Endothelial cell of umbilical vein (primary cell): ENCODE measurements at regions not wholly inside any gene's neighbourhood (a gene's known extent, or its start where the extent isn't known, plus 50 kb on each side); places are given as distances from the start of the nearest gene placed in this dataset.

Source experiments
- BruUV-seq: library from RNA; stranded (reverse); fragments of 400-500 nt; replicated peaks from 2 replicates; lab custom pipeline; 2021; lab: Mats Ljungman, UMichigan
- CTCF ChIA-PET: fragments of 300-600, 350-600 bp; sonication (Branson Sonifier 250); formaldehyde crosslinking; loops from one replicate; lab custom pipeline; 2021; ENCODE audit warnings: antibody characterized with exemption, inconsistent platforms; lab: Charles Lee
- POLR2A ChIA-PET: fragments of 300-600, 350-600 bp; sonication (Branson Sonifier 250); formaldehyde crosslinking; loops from one replicate; lab custom pipeline; 2021; ENCODE audit warnings: antibody characterized with exemption, inconsistent platforms; lab: Charles Lee
- DNase-seq: peaks from one replicate; pipeline ENCODE4 v3.0.0-alpha.2; 2011; ENCODE audit warnings: low read depth, low spot score
- FAIRE-seq: peaks from 2 replicates; lab custom pipeline; 2011; peaks lifted over from hg19 to GRCh38; lab: Jason Lieb, UNC
- H2AFZ ChIP-seq: 2 replicates; pipeline ENCODE4 v1.6.0; 2012; ENCODE audit warnings: low read depth, low read length, control low read depth, inconsistent platforms
- H3K27ac ChIP-seq: 2 replicates; pipeline ENCODE4 v1.5.1; 2011; ENCODE audit warnings: low read depth, mild to moderate bottlenecking, control low read depth, low read length, moderate library complexity; ENCODE audit not compliant: insufficient read depth
- H3K27me3 ChIP-seq, 2 experiments: 2 replicates each; pipeline versions ENCODE4 v1.6.0 to v1.6.1; 2011; ENCODE audit warnings: low read length in 2 of 2, mixed read lengths in 1 of 2; ENCODE audit not compliant: control insufficient read depth in 2 of 2, insufficient read depth in 2 of 2
- H3K36me3 ChIP-seq, 2 experiments: 2 replicates in 1 of 2; 3 replicates in 1 of 2; pipeline ENCODE4 v1.5.1; 2011; ENCODE audit warnings: low read length in 2 of 2, mild to moderate bottlenecking in 1 of 2, moderate library complexity in 1 of 2; ENCODE audit not compliant: control insufficient read depth in 2 of 2, insufficient read depth in 2 of 2; ENCODE audit errors: extremely low read depth in 1 of 2
- H3K4me1 ChIP-seq: 3 replicates; pipeline ENCODE4 v1.5.1; 2011; ENCODE audit warnings: mild to moderate bottlenecking, low read length; ENCODE audit not compliant: control insufficient read depth, insufficient read depth; ENCODE audit errors: extremely low read depth
- H3K4me2 ChIP-seq: 2 replicates; pipeline ENCODE4 v1.6.1; 2011; ENCODE audit warnings: low read length, control low read depth, mixed read lengths; ENCODE audit not compliant: insufficient read depth
- H3K4me3 ChIP-seq, 3 experiments: fragments of 200-600 bp in 1 of 3; sonication (generic), shearing (Covaris generic) in 1 of 3; replicated peaks in 1 of 3; 2 replicates each; pipeline ENCODE4 v1.5.1; 2011 to 2016; ENCODE audit warnings: control low read depth in 3 of 3, low read length in 3 of 3, mild to moderate bottlenecking in 2 of 3, inconsistent platforms in 1 of 3, low read depth in 1 of 3, moderate library complexity in 1 of 3; ENCODE audit not compliant: insufficient read depth in 1 of 3
- H3K79me2 ChIP-seq: 2 replicates; pipeline ENCODE4 v1.6.0; 2012; ENCODE audit warnings: low read length, inconsistent platforms; ENCODE audit not compliant: control insufficient read depth, insufficient read depth
- H3K9ac ChIP-seq: replicated peaks from 2 replicates; pipeline ENCODE3; 2011; ENCODE audit warnings: low read length, control low read depth; ENCODE audit not compliant: insufficient read depth; ENCODE audit errors: extremely low read depth
- H3K9me1 ChIP-seq: replicated peaks from 3 replicates; pipeline ENCODE4 v1.6.0; 2011; ENCODE audit warnings: mild to moderate bottlenecking, low read length; ENCODE audit not compliant: control insufficient read depth, insufficient read depth; ENCODE audit errors: extremely low read depth
- H3K9me3 ChIP-seq: replicated peaks from 2 replicates; pipeline ENCODE4 v1.5.1; 2012; ENCODE audit warnings: low read length, inconsistent platforms; ENCODE audit not compliant: control insufficient read depth, insufficient read depth
- H4K20me1 ChIP-seq: replicated peaks from 2 replicates; pipeline ENCODE3; 2011; ENCODE audit warnings: mild to moderate bottlenecking, low read length; ENCODE audit not compliant: control insufficient read depth, insufficient read depth; ENCODE audit errors: extremely low read depth
- CTCF ChIP-seq, 2 donors: IDR thresholded peaks; 1 replicate in 1 of 2; 2 replicates in 1 of 2; pipeline ENCODE4 v1.5.1; 2011; ENCODE audit warnings: low read length in 2 of 2, mild to moderate bottlenecking in 2 of 2, moderate library complexity in 2 of 2, control low read depth in 1 of 2, inconsistent platforms in 1 of 2, low read depth in 1 of 2; ENCODE audit not compliant: insufficient read depth in 1 of 2; ENCODE audit errors: extremely low read depth in 1 of 2
- EZH2 ChIP-seq: IDR thresholded peaks from 2 replicates; pipeline ENCODE4 v1.6.1; 2012; ENCODE audit warnings: borderline replicate concordance, low read depth, mild to moderate bottlenecking, moderate library complexity, low read length, inconsistent platforms; ENCODE audit not compliant: severe bottlenecking
- FOS ChIP-seq: IDR thresholded peaks from 2 replicates; pipeline ENCODE4 v1.6.1; 2011; ENCODE audit warnings: mild to moderate bottlenecking, low read length, moderate library complexity, borderline replicate concordance; ENCODE audit not compliant: insufficient read depth
- GATA2 ChIP-seq: IDR thresholded peaks from 2 replicates; pipeline ENCODE4 v1.7.0; 2011; ENCODE audit warnings: low read depth, mild to moderate bottlenecking, moderate library complexity, mixed read lengths, low read length; ENCODE audit not compliant: insufficient read length, insufficient read depth
- JUN ChIP-seq: IDR thresholded peaks from 2 replicates; pipeline ENCODE4 v1.6.1; 2011; ENCODE audit warnings: borderline replicate concordance, low read depth; ENCODE audit not compliant: insufficient read length, insufficient read depth
- MYC ChIP-seq: IDR thresholded peaks from one replicate; pipeline ENCODE4 v1.6.1; 2011; ENCODE audit warnings: mild to moderate bottlenecking, low read depth, low read length
- POLR2A ChIP-seq: IDR thresholded peaks from 2 replicates; pipeline ENCODE4 v1.6.1; 2012; ENCODE audit warnings: low read depth, mild to moderate bottlenecking, control low read depth, low read length
- POLR2AphosphoS5 ChIP-seq: IDR thresholded peaks from 2 replicates; pipeline ENCODE4 v1.6.1; 2012; ENCODE audit warnings: low read depth, mild to moderate bottlenecking, control low read depth, low read length, moderate library complexity; ENCODE audit not compliant: insufficient read depth
- dilution Hi-C: fragments of 300-500 bp; cut with MboI; formaldehyde crosslinking; loops from one replicate; pipeline ENCODE4 v1.15.0; 2019; ENCODE audit warnings: low sequenced_read_pairs; ENCODE audit not compliant: extremely low pct_ligation_motif_present
- intact Hi-C: fragments of 100-400 bp; cut with micrococcal nuclease; formaldehyde crosslinking; loops from one replicate; pipeline ENCODE4 v1.10.0; 2022
- TF ChIP-seq, protein P1 (sequence below): IDR thresholded peaks from 2 replicates; pipeline ENCODE4 v1.6.1; 2011; ENCODE audit not compliant: insufficient read depth, insufficient read length

DNA sequence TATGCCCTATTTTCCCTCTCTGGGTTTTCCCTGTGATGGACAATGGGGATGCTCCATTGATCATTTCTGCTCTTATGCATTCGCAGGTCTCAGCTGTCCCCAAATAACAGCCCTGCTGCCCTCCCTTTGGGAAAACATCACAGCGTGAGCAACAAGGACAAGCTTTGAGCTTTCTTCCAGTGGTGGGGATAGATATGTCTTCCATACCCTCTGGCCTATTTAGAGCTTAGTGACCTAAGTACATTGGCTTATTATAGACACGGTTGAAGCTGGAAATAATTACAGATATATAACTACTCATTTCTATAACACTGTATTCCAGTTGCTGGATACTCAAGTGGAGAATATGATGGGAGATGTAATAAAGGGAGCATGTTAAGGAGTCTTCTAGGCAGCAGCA, 304.3 kb upstream of the MGAT5 start:
- Histone ChIP-seq H3K9ac (no peak overlapping the region), H3K79me2 (no peaks in the 10 kb centered on the region), H3K4me1 (no peaks in the 10 kb centered on the region), H3K4me2 (no peak overlapping the region), H3K27me3 (peaks cover 0 to 1% of the 10 kb centered on the region in 2 experiments), H3K9me3 (no peaks in the 10 kb centered on the region), H4K20me1 (no peaks in the 10 kb centered on the region), H3K36me3 (no peaks in the 10 kb centered on the region), H3K27ac (no peak overlapping the region), H3K4me3 (no peak overlapping the region), H3K9me1 (no peaks in the 10 kb centered on the region), H2AFZ (no peak overlapping the region)
- dilution Hi-C loops (no loop called here), intact Hi-C loops (no loop called here)
- no TSS peak for BruUV-seq
- FAIRE-seq (no peak), DNase-seq (no peak)
- ChIA-PET CTCF (no interaction called here), POLR2A (no interaction called here)
- TF ChIP-seq JUN (no peak), POLR2AphosphoS5 (no peak), FOS (no peak), MYC (no peak), POLR2A (no peak), EZH2 (no peak)
- TF ChIP-seq, protein P1, sequence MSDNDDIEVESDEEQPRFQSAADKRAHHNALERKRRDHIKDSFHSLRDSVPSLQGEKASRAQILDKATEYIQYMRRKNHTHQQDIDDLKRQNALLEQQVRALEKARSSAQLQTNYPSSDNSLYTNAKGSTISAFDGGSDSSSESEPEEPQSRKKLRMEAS = no peak

GRCh38 chr2:133951209-133951608, 302.7 kb upstream of the MGAT5 start:
- no peak overlapping the region for H3K4me2 ChIP-seq
- FAIRE-seq (no peak), DNase-seq (no peak)
- H3K9me1 ChIP-seq = no peaks in the 10 kb centered on the region
- POLR2A ChIA-PET = no interaction called here
- no peaks in the 10 kb centered on the region for H3K9me3 ChIP-seq
- no peak overlapping the region for H3K4me3 ChIP-seq
- TF ChIP-seq CTCF (IDR thresholded peaks at IDR 0.05; ENCODE audit: extremely low read depth in 1 of 2, insufficient read depth in 1 of 2, low read depth in 1 of 2, low read length in 2 of 2) (no peak), FOS (no peak), POLR2A (no peak), JUN (no peak), EZH2 (no peak), GATA2 (no peak), POLR2AphosphoS5 (no peak), MYC (no peak)
- TF ChIP-seq, protein P1 = no peak
- no TSS peak for BruUV-seq
- dilution Hi-C loops (no loop called here), intact Hi-C loops (no loop called here)
- H3K27ac ChIP-seq = no peak overlapping the region
- no peak overlapping the region for H2AFZ ChIP-seq
- no peaks in the 10 kb centered on the region for H4K20me1 ChIP-seq
- CTCF ChIA-PET = no interaction called here
- H3K79me2 ChIP-seq = no peaks in the 10 kb centered on the region
- H3K27me3 ChIP-seq = peaks cover 0 to 1% of the 10 kb centered on the region in 2 experiments
- H3K9ac ChIP-seq = no peak overlapping the region
- H3K36me3 ChIP-seq = no peaks in the 10 kb centered on the region
- H3K4me1 ChIP-seq = no peaks in the 10 kb centered on the region
